Ureter (tissue), 1 donor: ENCODE measurements at regions not wholly inside any gene's neighbourhood (a gene's known extent, or its start where the extent isn't known, plus 50 kb on each side); places are given as distances from the start of the nearest gene placed in this dataset.
A peak's percentile ranks its signal among the peaks of the same experiment; 100 is the strongest.

ENCODE experiments used
- DNase-seq: peaks from one replicate; pipeline ENCODE4 v3.0.0-alpha.2; 2020; ENCODE audit warnings: low spot score
- donor health status: DM: yes; HTN: yes; CAD: no.

DNA sequence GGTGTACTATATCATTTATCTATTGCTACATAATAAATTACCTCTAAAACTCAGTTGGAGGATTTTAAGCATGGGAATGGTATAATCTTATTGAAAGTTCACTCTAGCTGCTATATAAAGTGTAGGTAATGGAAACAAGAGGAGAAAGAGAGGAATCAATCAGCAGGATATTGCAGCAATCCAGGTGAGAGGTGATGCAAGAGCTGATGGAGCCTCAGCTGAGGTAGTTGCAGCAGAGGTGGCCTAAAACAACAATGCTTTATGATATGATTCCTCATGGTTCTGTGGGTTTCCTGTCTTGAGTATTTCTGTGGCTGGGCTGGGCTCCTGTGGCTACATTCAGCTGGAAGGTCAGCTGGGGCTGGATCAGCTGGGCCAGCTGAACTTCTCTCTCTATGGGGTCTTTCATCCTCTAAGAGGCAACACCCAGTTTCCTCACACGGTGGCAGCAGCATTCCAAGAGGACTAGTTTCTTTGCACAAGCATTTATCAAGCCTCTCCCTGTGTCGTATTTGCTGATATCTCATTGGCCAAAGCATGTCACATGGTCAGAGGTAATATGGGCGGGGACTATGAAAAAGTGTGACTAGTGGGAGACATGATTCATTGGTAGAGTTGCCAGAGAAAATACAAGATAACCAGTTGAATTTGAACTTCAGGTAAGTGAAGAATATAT is 135.4 kb upstream of the LARGE1 start:
- no peak for DNase-seq

DNA sequence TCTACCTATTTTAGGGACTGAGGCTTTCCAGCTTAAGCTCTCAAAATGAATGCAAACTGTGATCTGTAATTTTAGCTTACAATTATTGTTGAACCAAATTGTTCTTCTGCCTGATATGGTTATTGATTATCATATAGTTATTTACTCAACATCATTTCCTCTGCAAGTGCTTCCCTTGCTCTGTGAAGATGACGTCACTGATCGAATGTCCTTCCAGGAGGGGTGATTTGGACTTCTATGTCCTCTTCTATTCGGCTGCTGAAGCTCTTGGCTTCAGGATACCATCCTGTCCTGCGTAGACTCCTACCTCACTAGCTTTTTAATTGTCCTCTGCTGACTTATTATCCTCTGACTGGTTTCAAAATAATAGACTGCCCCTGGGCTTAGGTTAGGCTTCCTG is 137.4 kb upstream of the LARGE1 start:
- no peak for DNase-seq

GRCh38 chr22:34064696-34065095 is 144.4 kb upstream of the LARGE1 start:
- no peak for DNase-seq

DNA sequence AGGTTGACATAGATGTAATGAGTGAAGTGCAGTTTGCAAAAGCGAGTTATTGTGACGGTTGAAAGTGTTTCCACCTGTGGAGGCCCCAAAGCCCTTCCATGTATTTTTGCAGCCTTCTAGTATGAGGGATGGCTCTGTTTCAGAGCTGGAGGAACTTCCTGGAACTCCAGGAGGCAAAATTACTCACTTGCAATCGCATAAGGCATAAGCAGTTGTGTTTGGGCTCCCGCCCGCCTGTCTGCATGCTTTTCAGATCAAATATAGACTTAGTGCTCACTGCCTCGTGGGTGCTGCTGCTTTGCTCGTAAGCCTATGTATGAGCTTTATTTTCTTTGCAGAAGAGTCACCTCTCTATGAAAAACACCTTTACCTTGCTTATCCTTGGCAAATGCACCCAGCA is 146.8 kb upstream of the LARGE1 start:
- no peak for DNase-seq

- no peak for DNase-seq
Measured at GRCh38 chr22:34068001-34068400, 147.7 kb upstream of the LARGE1 start.

- no peak for DNase-seq
Measured at GRCh38 chr22:34070051-34070450, 149.8 kb upstream of the LARGE1 start.

DNA sequence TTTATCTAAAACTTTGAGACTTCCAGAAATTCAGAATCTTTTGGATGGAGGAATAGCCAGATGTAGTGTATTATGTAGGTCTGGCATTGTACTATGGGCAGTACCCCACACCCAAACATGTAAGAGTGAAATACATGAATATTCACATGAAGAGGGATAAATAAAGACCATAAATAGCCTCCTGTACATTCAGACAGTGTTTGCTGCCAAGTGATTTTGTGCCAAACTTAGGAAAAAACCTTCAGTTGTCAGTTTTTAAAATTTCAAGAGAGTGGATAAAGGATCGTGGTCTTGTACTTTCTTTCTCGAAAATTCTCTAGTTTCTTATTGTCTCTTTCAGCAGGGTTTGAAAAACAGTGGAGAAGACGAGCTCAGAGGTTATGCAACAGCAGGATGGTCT is 150.3 kb upstream of the LARGE1 start:
- no peak for DNase-seq

- no peak for DNase-seq
Measured at GRCh38 chr22:34072585-34072984, 152.3 kb upstream of the LARGE1 start.

DNA sequence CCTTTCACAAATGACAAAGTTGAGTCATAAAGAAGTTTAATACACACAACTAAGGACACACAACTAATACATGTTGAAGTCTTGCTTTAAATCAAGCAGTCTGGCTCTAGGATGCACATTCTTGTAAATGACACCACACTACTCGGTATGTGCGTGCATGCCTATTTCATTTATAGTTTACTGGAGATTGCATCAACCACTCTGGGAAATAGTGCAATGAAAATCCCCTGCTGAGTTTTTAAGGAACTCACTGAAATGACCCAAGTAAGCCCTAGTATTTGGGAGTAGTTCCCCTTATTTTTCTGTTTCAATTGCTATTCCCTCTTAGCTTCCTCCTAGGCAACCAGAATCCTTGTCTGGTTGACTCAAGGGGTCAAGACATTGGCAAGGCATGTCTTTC is 160.2 kb upstream of the LARGE1 start:
- DNase-seq: no peak

GRCh38 chr22:34096770-34097169 is 176.5 kb upstream of the LARGE1 start:
- no peak for DNase-seq

DNA sequence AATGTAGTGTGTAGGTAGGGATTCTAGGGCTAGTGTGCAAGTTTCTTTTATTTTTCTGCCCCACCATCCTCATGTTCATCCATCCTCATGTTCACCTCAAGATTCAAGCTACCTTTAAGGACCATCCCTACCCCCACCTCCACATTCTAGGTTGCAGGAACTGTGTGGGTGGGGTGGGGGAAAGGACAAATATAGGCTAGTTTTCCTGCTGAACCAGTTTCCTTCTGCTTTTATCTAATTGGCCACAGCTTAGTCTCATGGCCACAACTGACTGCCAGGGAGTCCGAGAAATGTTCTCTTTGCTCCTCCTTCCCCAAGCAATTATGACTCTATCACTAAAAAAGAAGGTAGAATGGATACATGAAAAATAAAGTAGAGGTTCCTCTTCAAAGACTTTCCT is 179.0 kb upstream of the LARGE1 start:
- peak; percentile 50 for DNase-seq

DNA sequence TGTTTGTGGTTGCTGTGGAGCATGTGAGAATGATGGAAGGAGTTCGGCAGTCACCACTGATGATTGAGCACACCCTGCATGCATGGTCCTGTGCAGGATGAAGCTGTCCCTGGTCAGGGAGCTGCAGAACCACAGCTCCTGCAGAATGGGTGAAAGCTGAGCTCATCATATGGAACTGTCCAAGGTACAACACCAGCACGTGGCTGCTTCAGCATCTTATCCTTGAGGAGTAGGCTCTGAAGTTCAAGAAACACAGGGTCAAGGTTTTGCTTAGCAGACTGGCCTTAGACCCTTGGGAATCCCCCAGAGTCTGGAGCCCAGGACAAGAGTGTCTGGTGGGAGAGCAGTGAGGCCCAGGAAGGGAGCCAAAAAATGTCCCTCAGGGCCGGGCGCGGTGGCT is 182.4 kb upstream of the LARGE1 start:
- no peak for DNase-seq

GRCh38 chr22:34105461-34106062 is 185.3 kb upstream of the LARGE1 start:
- DNase-seq: peak; percentile 46

DNA sequence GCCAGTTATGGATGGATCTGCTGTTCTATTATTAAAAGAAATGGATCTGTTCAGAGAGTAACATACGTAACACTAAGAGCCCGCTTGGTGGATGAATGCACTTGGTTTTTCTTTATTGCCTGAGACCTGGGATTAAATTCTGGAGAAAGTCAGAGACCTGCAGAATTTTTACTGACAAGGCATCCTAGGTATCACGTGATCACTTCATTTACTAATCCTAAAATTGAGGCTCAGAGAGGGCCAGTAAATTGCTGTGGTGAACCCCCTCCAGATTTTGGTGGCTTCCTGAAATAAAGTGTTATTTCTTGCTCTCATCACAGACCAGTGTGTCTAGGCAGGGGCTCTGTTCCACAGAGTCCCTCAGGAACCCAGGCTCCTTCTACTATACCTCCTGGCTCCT is 187.9 kb upstream of the LARGE1 start:
- no peak for DNase-seq

DNA sequence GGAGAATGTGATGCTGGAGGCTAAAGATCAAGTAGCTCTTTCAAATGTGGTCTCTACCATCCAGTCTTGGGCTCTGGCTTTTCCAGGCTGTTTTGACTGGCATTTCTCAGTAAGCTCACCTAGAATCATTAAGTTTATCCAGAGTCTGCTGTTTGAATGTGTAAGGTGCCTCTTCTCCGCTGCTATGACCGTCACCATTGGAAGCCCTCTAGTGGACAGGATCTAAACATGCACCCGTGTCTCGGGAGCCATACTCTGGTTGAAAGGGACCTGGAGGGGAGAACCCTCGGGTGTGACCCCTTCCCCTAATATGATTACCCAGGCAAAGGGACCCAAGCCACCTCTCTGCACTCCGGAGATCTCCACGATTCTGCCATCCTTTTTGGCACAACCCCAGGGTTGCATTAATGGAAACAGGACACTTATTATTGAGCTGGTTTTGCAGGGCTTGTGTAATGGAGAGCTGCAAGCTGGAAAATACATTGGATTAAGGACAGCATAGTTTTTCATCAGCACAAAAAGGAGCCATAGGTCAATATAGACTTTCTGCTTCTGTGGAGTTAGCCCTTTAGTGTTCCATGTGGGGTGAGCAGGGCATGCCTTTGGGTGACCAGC is 191.0 kb upstream of the LARGE1 start:
- peak; percentile 48 for DNase-seq

DNA sequence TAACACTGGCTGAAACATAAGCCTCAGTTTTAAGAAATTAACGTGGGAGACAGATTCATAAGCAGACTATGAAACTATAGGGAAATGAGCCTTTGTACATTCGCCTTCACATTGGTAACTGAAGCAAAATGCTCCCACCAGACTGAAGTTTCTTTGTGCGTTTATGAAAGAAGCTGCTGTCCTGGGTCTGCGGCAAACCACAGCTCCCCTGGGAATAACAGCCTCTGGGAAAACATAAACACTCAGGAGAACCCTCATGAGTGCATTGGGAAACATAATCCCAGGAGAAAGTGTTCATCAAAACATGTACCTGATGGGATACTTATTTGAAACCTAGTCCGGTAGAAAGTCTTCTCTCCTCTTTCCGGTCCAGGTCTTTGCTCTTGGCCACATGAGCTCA is 193.1 kb upstream of the LARGE1 start:
- DNase-seq: no peak

GRCh38 chr22:34114406-34114805 is 194.1 kb upstream of the LARGE1 start:
- no peak for DNase-seq

- no peak for DNase-seq
Measured at GRCh38 chr22:34115722-34116121, 195.4 kb upstream of the LARGE1 start.

DNA sequence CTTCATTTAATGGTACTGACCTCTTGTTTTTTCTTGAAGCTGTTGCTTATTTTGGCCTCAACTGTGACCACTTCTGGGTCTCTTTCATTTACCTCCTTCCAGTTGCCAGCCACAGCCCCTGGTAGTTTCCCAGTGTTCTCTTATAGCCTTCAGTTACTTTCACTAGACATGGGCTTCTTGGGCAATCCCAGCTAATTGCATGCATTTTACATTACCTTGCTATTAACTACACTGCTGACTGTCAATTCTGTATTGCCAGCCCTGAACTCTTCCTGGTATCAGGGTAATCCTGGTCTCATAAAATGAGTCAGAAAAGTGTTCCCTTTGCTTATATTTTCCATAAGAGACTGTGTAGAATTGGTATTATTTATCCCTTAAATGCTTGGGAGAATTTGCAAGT is 195.8 kb upstream of the LARGE1 start:
- DNase-seq: no peak

- DNase-seq: no peak
Measured at GRCh38 chr22:34122042-34122441, 201.8 kb upstream of the LARGE1 start.

GRCh38 chr22:34129691-34130486 is 209.6 kb upstream of the LARGE1 start:
- DNase-seq: no peak

DNA sequence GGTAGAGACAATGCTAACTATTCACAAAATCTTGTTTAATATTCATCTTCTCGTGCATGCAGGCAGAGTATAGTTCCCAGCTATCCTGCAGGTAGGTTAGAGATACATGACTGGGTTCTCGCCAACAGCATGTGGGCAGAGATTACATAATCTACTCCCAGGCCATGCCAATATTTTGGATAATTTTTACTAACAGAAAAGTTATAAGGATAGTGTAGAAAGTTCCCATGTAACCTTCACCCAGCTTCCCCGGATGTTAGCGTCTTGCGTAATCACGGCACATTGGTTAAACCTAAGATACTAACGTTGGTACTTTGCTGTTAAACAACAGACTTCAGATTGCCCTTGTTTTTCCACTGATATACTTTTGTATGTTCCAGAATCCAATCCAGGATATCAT is 215.5 kb upstream of the LARGE1 start:
- DNase-seq: no peak

DNA sequence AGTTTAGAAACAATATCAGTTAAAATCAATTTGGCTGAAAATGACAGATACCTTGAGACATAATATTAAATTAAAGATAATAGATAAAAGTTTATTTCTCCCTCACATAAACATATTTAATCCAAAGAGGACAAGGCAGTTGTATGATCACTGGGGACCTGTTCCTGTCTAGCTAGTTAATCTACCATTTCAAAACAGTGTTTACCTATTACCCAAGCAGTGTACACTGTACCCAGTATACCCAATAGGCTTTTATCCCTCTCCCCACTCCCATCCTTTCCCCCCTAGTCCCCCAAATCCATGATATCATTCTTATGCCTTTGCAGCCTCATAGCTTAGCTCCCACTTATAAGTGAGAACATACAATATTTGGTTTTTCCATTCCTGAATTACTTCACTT is 229.7 kb upstream of the LARGE1 start:
- DNase-seq: no peak
